ENCODE measurements at regions not wholly inside any gene's neighbourhood (a gene's known extent, or its start where the extent isn't known, plus 50 kb on each side); places are given as distances from the start of the nearest gene placed in this dataset.
A peak's percentile ranks its signal among the peaks of the same experiment; 100 is the strongest.

DNA sequence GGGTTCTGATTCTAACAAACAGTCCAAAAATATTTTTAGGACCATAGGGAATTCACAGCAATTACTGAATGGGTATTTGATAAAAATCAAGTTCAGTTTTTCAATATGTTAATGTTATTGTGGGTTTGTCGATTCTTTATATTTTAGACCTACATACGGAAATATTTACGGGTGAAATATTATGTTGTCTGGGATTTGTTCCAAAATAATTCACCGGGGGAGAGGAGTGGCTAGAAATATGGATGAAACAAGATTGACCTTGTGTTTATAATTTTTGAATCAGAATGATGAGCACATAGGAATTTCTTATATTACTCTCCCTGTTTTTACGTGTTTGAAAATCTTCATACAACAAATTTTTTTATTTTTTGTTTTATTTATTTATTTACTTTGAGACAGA lies 56.7 kb upstream of the USP1 start:
- Histone ChIP-seq H3K36me3 (replicated peaks in 1 of 2) (no peaks in the 10 kb centered on the region), H3K4me1 (replicated peaks in 1 of 2) (no peaks in the 10 kb centered on the region), H3K27me3 (no peaks in the 10 kb centered on the region), H3K9me3 (replicated peaks in 1 of 3) (no peaks in the 10 kb centered on the region), H3K27ac (no peak overlapping the region), H3K4me3 (no peak overlapping the region)
- no peak for TF ChIP-seq POLR2A (IDR thresholded peaks at IDR 0.05)
- TF ChIP-seq, protein P1, sequence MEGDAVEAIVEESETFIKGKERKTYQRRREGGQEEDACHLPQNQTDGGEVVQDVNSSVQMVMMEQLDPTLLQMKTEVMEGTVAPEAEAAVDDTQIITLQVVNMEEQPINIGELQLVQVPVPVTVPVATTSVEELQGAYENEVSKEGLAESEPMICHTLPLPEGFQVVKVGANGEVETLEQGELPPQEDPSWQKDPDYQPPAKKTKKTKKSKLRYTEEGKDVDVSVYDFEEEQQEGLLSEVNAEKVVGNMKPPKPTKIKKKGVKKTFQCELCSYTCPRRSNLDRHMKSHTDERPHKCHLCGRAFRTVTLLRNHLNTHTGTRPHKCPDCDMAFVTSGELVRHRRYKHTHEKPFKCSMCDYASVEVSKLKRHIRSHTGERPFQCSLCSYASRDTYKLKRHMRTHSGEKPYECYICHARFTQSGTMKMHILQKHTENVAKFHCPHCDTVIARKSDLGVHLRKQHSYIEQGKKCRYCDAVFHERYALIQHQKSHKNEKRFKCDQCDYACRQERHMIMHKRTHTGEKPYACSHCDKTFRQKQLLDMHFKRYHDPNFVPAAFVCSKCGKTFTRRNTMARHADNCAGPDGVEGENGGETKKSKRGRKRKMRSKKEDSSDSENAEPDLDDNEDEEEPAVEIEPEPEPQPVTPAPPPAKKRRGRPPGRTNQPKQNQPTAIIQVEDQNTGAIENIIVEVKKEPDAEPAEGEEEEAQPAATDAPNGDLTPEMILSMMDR (IDR thresholded peaks at IDR 0.05): no peak
- intact Hi-C loops (cut with DNase I): no loop called here
- no peak for DNase-seq
- 73 to 82% (median 81%) methylated on average over 5 of the region's 5 CpGs for WGBS, 4 donors

DNA sequence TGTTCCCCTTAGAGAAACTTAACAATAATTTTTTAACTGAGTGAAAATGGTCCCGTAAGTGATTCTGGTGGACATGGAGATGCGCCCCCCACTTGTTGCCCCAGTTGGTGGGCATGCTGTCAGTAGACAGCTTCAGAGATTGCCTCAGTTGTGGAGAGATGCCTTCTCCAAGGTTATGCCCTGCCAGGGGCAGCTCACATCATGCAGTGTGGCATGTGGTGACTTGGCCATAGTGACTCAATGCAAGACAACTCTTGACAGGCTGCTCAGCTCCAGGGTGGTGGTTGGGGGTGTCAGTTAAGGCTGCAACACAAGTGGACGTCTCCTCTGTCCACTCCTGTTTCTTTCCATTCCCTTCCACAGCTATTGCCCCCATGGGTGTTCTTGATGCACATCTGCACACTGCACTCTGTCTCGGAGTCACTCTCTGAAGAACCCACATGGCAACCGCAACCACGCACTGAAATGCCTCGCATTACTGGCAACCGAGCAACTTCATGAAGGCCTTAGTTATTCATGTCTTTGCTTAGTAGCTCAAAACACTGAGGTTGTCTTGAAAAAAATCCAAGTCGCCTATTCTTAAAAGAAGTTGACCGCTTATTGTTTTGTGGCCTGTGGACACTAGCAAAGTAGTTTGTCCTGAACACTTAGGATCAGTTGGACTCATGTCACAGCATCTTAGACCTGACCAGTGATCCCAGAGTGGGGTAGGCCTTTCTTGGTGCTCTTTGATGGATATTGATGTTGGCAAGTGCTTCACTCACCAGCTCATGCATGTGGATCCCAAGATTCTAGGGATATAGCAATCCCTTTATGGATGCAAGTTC lies 54.8 kb upstream of the USP1 start:
- Histone ChIP-seq H3K9me3 (replicated peaks in 1 of 3) (no peaks in the 10 kb centered on the region), H3K27me3 (no peaks in the 10 kb centered on the region), H3K36me3 (replicated peaks in 1 of 2) (no peaks in the 10 kb centered on the region), H3K4me3 (no peak overlapping the region), H3K4me1 (replicated peaks in 1 of 2) (no peaks in the 10 kb centered on the region), H3K27ac (no peak overlapping the region)
- WGBS, 4 donors: 86 to 90% (median 87%) methylated on average over 10 of the region's 10 CpGs
- TF ChIP-seq, protein P1 (IDR thresholded peaks at IDR 0.05): no peak
- TF ChIP-seq POLR2A (IDR thresholded peaks at IDR 0.05): no peak
- DNase-seq: no peak
- intact Hi-C loops (cut with DNase I): no loop called here

DNA sequence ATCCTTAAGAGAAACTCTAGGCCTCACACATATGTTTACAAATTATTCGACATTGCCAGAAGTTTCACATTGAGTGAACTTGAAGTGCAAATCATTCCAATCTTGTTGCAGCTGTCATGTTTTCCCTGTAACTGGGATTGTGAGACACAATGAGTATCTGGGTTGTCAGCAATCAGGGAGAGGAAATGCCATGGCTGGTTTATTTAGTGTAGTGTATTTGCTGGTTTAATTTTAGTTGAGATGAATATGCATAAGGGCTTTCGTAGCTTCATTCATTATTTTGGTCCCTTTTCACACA lies 54.2 kb upstream of the USP1 start:
- DNase-seq: no peak
- 57 to 73% (median 63%) methylated on average over 2 of the region's 2 CpGs for WGBS, 4 donors
- no peak overlapping the region for H3K27ac ChIP-seq
- no peak overlapping the region for H3K4me3 ChIP-seq
- no peaks in the 10 kb centered on the region for H3K4me1 ChIP-seq (replicated peaks in 1 of 2)
- H3K27me3 ChIP-seq: no peaks in the 10 kb centered on the region
- TF ChIP-seq, protein P1 (IDR thresholded peaks at IDR 0.05): no peak
- TF ChIP-seq POLR2A (IDR thresholded peaks at IDR 0.05): no peak
- no peaks in the 10 kb centered on the region for H3K36me3 ChIP-seq (replicated peaks in 1 of 2)
- H3K9me3 ChIP-seq (replicated peaks in 1 of 3): no peaks in the 10 kb centered on the region
- intact Hi-C loops (cut with DNase I): no loop called here

DNA sequence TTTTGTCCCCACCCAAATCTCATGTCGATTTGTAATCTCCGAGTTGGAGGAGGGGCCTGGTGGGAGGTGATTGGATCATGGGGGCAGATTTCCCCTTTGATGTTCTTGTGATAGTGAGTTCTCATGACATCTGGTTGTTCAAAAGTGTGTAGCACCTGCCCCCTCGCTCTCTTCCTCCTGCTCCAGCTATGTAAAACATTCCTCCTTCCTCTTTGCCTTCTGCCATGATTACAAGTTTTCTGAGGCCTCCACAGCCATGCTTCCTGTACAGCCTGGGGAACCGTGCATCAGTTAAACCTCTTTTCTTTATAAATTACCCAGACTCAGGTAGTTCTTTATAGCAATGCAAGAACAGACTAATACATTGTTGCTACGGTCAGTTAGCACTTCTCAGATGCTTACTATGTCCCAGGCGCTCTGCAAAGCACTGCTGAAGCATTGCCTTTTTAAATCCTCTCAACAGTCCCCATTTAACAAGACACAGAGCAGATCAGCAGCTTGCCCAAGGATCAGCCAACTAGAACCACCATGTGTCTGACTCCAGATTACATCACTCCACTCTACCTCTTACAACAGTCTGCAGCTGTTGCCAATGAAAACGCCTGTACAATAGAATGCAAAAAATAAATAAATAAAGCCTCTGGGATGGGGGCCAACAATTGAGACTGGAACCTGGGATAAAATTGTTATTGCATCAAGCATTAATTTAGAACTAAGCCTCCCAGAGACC lies 52.4 kb upstream of the USP1 start:
- Histone ChIP-seq H3K4me1 (replicated peaks in 1 of 2) (no peaks in the 10 kb centered on the region), H3K4me3 (no peak overlapping the region), H3K9me3 (replicated peaks in 1 of 3) (no peaks in the 10 kb centered on the region), H3K27me3 (no peaks in the 10 kb centered on the region), H3K27ac (no peak overlapping the region), H3K36me3 (replicated peaks in 1 of 2) (no peaks in the 10 kb centered on the region)
- TF ChIP-seq POLR2A (IDR thresholded peaks at IDR 0.05): no peak
- TF ChIP-seq, protein P1 (IDR thresholded peaks at IDR 0.05): no peak
- intact Hi-C loops (cut with DNase I): no loop called here
- 72 to 76% (median 74%) methylated on average over 7 of the region's 7 CpGs for WGBS, 4 donors
- DNase-seq: peak in 2 of 7 donors; percentile 13 to 52

Measured in adrenal gland (tissue), 9 donors.